OCI-LY1 (cell line): ENCODE measurements at regions not wholly inside any gene's neighbourhood (a gene's known extent, or its start where the extent isn't known, plus 50 kb on each side); places are given as distances from the start of the nearest gene placed in this dataset.

ENCODE experiments used
- CTCF ChIP-seq: fragments of 200-600 bp; sonication (generic), shearing (Covaris generic); IDR thresholded peaks from 2 replicates; pipeline ENCODE4 v1.5.1; 2017; ENCODE audit warnings: mild to moderate bottlenecking, antibody characterized with exemption, low read length, moderate library complexity, mixed read lengths
- EZH2 ChIP-seq: fragments of 200-600 bp; sonication (generic), shearing (Covaris generic); IDR thresholded peaks from 2 replicates; pipeline ENCODE4 v1.8.0; 2017; ENCODE audit warnings: borderline replicate concordance, mixed run types, mild to moderate bottlenecking, antibody characterized with exemption, low read length, moderate library complexity, mixed read lengths

- no peak for TF ChIP-seq CTCF
- no peak for TF ChIP-seq EZH2
Observed at GRCh38 chr11:123316003-123316402, 114.1 kb upstream of the GRAMD1B start.
